ENCODE measurements at regions not wholly inside any gene's neighbourhood (a gene's known extent, or its start where the extent isn't known, plus 50 kb on each side); places are given as distances from the start of the nearest gene placed in this dataset.

GRCh38 chr5:128799945-128800344, 165.3 kb upstream of the SLC27A6 start (continued):
- TF ChIP-seq TSHZ2 (CRISPR knock-in tag; IDR thresholded peaks at IDR 0.05), result no peak
- TF ChIP-seq CSDC2 (CRISPR knock-in tag; IDR thresholded peaks at IDR 0.05), result no peak
- no peak for TF ChIP-seq ZNF8 (CRISPR knock-in tag; IDR thresholded peaks at IDR 0.05)
- TF ChIP-seq OSR1 (CRISPR knock-in tag; IDR thresholded peaks at IDR 0.05), result no peak
- no peak for TF ChIP-seq ESRRG (CRISPR knock-in tag; IDR thresholded peaks at IDR 0.05)
- TF ChIP-seq BACH2 (CRISPR knock-in tag; IDR thresholded peaks at IDR 0.05; ENCODE audit: borderline replicate concordance), result no peak

DNA sequence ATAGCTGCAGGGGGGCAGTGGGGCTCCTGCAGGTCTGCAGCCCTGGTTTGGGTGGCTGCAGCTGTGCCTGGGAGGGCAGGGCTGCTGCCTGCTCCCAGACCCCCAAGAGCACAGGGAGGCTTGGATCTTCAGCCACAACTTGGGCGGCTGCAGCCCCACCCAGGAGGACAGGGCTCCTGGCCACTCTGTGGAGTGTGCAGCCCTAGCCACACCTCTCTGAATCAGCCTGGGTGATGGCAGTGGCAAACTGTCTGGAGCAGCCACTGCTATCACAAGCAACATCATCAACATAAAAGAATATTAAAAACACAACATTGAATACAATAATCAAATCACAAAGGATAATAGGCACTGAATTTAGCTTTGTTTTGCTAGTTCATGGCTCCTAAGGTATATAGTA, 164.9 kb upstream of the SLC27A6 start:
- no peak for TF ChIP-seq SNAI2 (CRISPR knock-in tag; IDR thresholded peaks at IDR 0.05)
- TF ChIP-seq ZNF70 (CRISPR knock-in tag; IDR thresholded peaks at IDR 0.05), result no peak
- no peak for TF ChIP-seq OSR1 (CRISPR knock-in tag; IDR thresholded peaks at IDR 0.05)
- no peak for TF ChIP-seq GLIS3 (CRISPR knock-in tag; IDR thresholded peaks at IDR 0.05)
- TF ChIP-seq, protein P1, sequence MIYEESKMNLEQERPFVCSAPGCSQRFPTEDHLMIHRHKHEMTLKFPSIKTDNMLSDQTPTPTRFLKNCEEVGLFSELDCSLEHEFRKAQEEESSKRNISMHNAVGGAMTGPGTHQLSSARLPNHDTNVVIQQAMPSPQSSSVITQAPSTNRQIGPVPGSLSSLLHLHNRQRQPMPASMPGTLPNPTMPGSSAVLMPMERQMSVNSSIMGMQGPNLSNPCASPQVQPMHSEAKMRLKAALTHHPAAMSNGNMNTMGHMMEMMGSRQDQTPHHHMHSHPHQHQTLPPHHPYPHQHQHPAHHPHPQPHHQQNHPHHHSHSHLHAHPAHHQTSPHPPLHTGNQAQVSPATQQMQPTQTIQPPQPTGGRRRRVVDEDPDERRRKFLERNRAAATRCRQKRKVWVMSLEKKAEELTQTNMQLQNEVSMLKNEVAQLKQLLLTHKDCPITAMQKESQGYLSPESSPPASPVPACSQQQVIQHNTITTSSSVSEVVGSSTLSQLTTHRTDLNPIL (CRISPR knock-in tag; IDR thresholded peaks at IDR 0.05; ENCODE audit: low read depth), result no peak
- TF ChIP-seq TSHZ2 (CRISPR knock-in tag; IDR thresholded peaks at IDR 0.05), result no peak
- no peak for TF ChIP-seq CSDC2 (CRISPR knock-in tag; IDR thresholded peaks at IDR 0.05)
- no peak for TF ChIP-seq ZNF565 (CRISPR knock-in tag; conservative IDR thresholded peaks at IDR 0.05; ENCODE audit: low read depth)
- TF ChIP-seq, protein P2, sequence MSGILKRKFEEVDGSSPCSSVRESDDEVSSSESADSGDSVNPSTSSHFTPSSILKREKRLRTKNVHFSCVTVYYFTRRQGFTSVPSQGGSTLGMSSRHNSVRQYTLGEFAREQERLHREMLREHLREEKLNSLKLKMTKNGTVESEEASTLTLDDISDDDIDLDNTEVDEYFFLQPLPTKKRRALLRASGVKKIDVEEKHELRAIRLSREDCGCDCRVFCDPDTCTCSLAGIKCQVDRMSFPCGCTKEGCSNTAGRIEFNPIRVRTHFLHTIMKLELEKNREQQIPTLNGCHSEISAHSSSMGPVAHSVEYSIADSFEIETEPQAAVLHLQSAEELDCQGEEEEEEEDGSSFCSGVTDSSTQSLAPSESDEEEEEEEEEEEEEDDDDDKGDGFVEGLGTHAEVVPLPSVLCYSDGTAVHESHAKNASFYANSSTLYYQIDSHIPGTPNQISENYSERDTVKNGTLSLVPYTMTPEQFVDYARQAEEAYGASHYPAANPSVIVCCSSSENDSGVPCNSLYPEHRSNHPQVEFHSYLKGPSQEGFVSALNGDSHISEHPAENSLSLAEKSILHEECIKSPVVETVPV (CRISPR knock-in tag; IDR thresholded peaks at IDR 0.05), result no peak
- no peak for TF ChIP-seq PATZ1 (CRISPR knock-in tag; IDR thresholded peaks at IDR 0.05; ENCODE audit: borderline replicate concordance)
- TF ChIP-seq ARNTL (CRISPR knock-in tag; IDR thresholded peaks at IDR 0.05; ENCODE audit: borderline replicate concordance, low read depth), result no peak
- TF ChIP-seq ZFP3 (CRISPR knock-in tag; IDR thresholded peaks at IDR 0.05), result no peak
- TF ChIP-seq BACH2 (CRISPR knock-in tag; IDR thresholded peaks at IDR 0.05; ENCODE audit: borderline replicate concordance), result no peak
- TF ChIP-seq ZC3H10 (CRISPR knock-in tag; IDR thresholded peaks at IDR 0.05), result no peak
- TF ChIP-seq RARB (CRISPR knock-in tag; IDR thresholded peaks at IDR 0.05), result no peak
- no peak for TF ChIP-seq TOX (CRISPR knock-in tag; IDR thresholded peaks at IDR 0.05; ENCODE audit: borderline replicate concordance)
- no peak for TF ChIP-seq ZFP30 (CRISPR knock-in tag; IDR thresholded peaks at IDR 0.05)
- no peak for ATAC-seq

- no peak for ATAC-seq
- no peak for TF ChIP-seq ZNF565 (CRISPR knock-in tag; conservative IDR thresholded peaks at IDR 0.05; ENCODE audit: low read depth)
- TF ChIP-seq GLIS3 (CRISPR knock-in tag; IDR thresholded peaks at IDR 0.05), result no peak
- TF ChIP-seq ZFP30 (CRISPR knock-in tag; IDR thresholded peaks at IDR 0.05), result no peak
- TF ChIP-seq TOX (CRISPR knock-in tag; IDR thresholded peaks at IDR 0.05; ENCODE audit: borderline replicate concordance), result no peak
- TF ChIP-seq ZC3H10 (CRISPR knock-in tag; IDR thresholded peaks at IDR 0.05), result no peak
- TF ChIP-seq, protein P2 (CRISPR knock-in tag; IDR thresholded peaks at IDR 0.05), result no peak
- no peak for TF ChIP-seq PPARA (CRISPR knock-in tag; IDR thresholded peaks at IDR 0.05; ENCODE audit: borderline replicate concordance)
- no peak for TF ChIP-seq TCF4 (CRISPR knock-in tag; IDR thresholded peaks at IDR 0.05; ENCODE audit: borderline replicate concordance)
- TF ChIP-seq POU6F1 (CRISPR knock-in tag; IDR thresholded peaks at IDR 0.05; ENCODE audit: borderline replicate concordance, low read depth), result no peak
- no peak for TF ChIP-seq ZFP3 (CRISPR knock-in tag; IDR thresholded peaks at IDR 0.05)
- no peak for TF ChIP-seq ZNF70 (CRISPR knock-in tag; IDR thresholded peaks at IDR 0.05)
- no peak for TF ChIP-seq OSR1 (CRISPR knock-in tag; IDR thresholded peaks at IDR 0.05)
Measured at GRCh38 chr5:128813317-128814070, 151.8 kb upstream of the SLC27A6 start.

Measured in SK-N-SH treated with all-trans-retinoic acid at 6 μM for 48 hours (cell line).